GM18909 (cell line): ENCODE measurements at regions not wholly inside any gene's neighbourhood (a gene's known extent, or its start where the extent isn't known, plus 50 kb on each side); places are given as distances from the start of the nearest gene placed in this dataset.

Source experiments
- ATAC-seq: cut with Tn5 transposase; IDR thresholded peaks from one replicate; pipeline ENCODE4 v1.9.1; 2021; ENCODE audit warnings: mild to moderate bottlenecking; ENCODE audit not compliant: unreplicated experiment, poor library complexity

GRCh38 chr18:70506511-70506910 is 217.7 kb downstream of the SOCS6 start:
- no peak for ATAC-seq

GRCh38 chr18:70503060-70503459 is 214.2 kb downstream of the SOCS6 start:
- ATAC-seq, result no peak

- ATAC-seq, result no peak
Observed at GRCh38 chr18:70501358-70501757, 212.5 kb downstream of the SOCS6 start.

GRCh38 chr18:70500748-70501147 is 211.9 kb downstream of the SOCS6 start:
- no peak for ATAC-seq

- ATAC-seq, result no peak
Observed at GRCh38 chr18:70499218-70499691, 210.4 kb downstream of the SOCS6 start.

- ATAC-seq, result no peak
Observed at GRCh38 chr18:70496353-70497294, 207.8 kb downstream of the SOCS6 start.

- no peak for ATAC-seq
Observed at GRCh38 chr18:70494524-70494923, 205.7 kb downstream of the SOCS6 start.

GRCh38 chr18:70493461-70493860 is 204.6 kb downstream of the SOCS6 start:
- ATAC-seq, result no peak

- ATAC-seq, result peak; percentile 90
Observed at GRCh38 chr18:70491734-70492348, 203.0 kb downstream of the SOCS6 start.

- ATAC-seq, result peak; percentile 49
Observed at GRCh38 chr18:70489986-70490933, 201.4 kb downstream of the SOCS6 start.

GRCh38 chr18:70489571-70489970 is 200.7 kb downstream of the SOCS6 start:
- no peak for ATAC-seq

GRCh38 chr18:70469916-70470315 is 181.1 kb downstream of the SOCS6 start:
- ATAC-seq, result no peak

- ATAC-seq, result no peak
Observed at GRCh38 chr18:70468861-70469547, 180.2 kb downstream of the SOCS6 start.

GRCh38 chr18:70464343-70465114 is 175.7 kb downstream of the SOCS6 start:
- ATAC-seq, result peak; percentile 62

- no peak for ATAC-seq
Observed at GRCh38 chr18:70463085-70463484, 174.2 kb downstream of the SOCS6 start.

GRCh38 chr18:70462078-70462439 is 173.2 kb downstream of the SOCS6 start:
- no peak for ATAC-seq

GRCh38 chr18:70461323-70462077 is 172.7 kb downstream of the SOCS6 start:
- ATAC-seq, result no peak

GRCh38 chr18:70459731-70460130 is 170.9 kb downstream of the SOCS6 start:
- ATAC-seq, result no peak
